Endothelial cell of umbilical vein (primary cell): ENCODE measurements at regions not wholly inside any gene's neighbourhood (a gene's known extent, or its start where the extent isn't known, plus 50 kb on each side); places are given as distances from the start of the nearest gene placed in this dataset.

Source experiments
- BruUV-seq: library from RNA; stranded (reverse); fragments of 400-500 nt; replicated peaks from 2 replicates; lab custom pipeline; 2021; lab: Mats Ljungman, UMichigan
- CTCF ChIA-PET: fragments of 300-600, 350-600 bp; sonication (Branson Sonifier 250); formaldehyde crosslinking; loops from one replicate; lab custom pipeline; 2021; ENCODE audit warnings: antibody characterized with exemption, inconsistent platforms; lab: Charles Lee
- POLR2A ChIA-PET: fragments of 300-600, 350-600 bp; sonication (Branson Sonifier 250); formaldehyde crosslinking; loops from one replicate; lab custom pipeline; 2021; ENCODE audit warnings: antibody characterized with exemption, inconsistent platforms; lab: Charles Lee
- DNase-seq: peaks from one replicate; pipeline ENCODE4 v3.0.0-alpha.2; 2011; ENCODE audit warnings: low read depth, low spot score
- FAIRE-seq: peaks from 2 replicates; lab custom pipeline; 2011; peaks lifted over from hg19 to GRCh38; lab: Jason Lieb, UNC
- H2AFZ ChIP-seq: 2 replicates; pipeline ENCODE4 v1.6.0; 2012; ENCODE audit warnings: low read depth, low read length, control low read depth, inconsistent platforms
- H3K27ac ChIP-seq: 2 replicates; pipeline ENCODE4 v1.5.1; 2011; ENCODE audit warnings: low read depth, mild to moderate bottlenecking, control low read depth, low read length, moderate library complexity; ENCODE audit not compliant: insufficient read depth
- H3K27me3 ChIP-seq, 2 experiments: 2 replicates each; pipeline versions ENCODE4 v1.6.0 to v1.6.1; 2011; ENCODE audit warnings: low read length in 2 of 2, mixed read lengths in 1 of 2; ENCODE audit not compliant: control insufficient read depth in 2 of 2, insufficient read depth in 2 of 2
- H3K36me3 ChIP-seq, 2 experiments: 2 replicates in 1 of 2; 3 replicates in 1 of 2; pipeline ENCODE4 v1.5.1; 2011; ENCODE audit warnings: low read length in 2 of 2, mild to moderate bottlenecking in 1 of 2, moderate library complexity in 1 of 2; ENCODE audit not compliant: control insufficient read depth in 2 of 2, insufficient read depth in 2 of 2; ENCODE audit errors: extremely low read depth in 1 of 2
- H3K4me1 ChIP-seq: 3 replicates; pipeline ENCODE4 v1.5.1; 2011; ENCODE audit warnings: mild to moderate bottlenecking, low read length; ENCODE audit not compliant: control insufficient read depth, insufficient read depth; ENCODE audit errors: extremely low read depth
- H3K4me2 ChIP-seq: 2 replicates; pipeline ENCODE4 v1.6.1; 2011; ENCODE audit warnings: low read length, control low read depth, mixed read lengths; ENCODE audit not compliant: insufficient read depth
- H3K4me3 ChIP-seq, 3 experiments: fragments of 200-600 bp in 1 of 3; sonication (generic), shearing (Covaris generic) in 1 of 3; replicated peaks in 1 of 3; 2 replicates each; pipeline ENCODE4 v1.5.1; 2011 to 2016; ENCODE audit warnings: control low read depth in 3 of 3, low read length in 3 of 3, mild to moderate bottlenecking in 2 of 3, inconsistent platforms in 1 of 3, low read depth in 1 of 3, moderate library complexity in 1 of 3; ENCODE audit not compliant: insufficient read depth in 1 of 3
- H3K79me2 ChIP-seq: 2 replicates; pipeline ENCODE4 v1.6.0; 2012; ENCODE audit warnings: low read length, inconsistent platforms; ENCODE audit not compliant: control insufficient read depth, insufficient read depth
- H3K9ac ChIP-seq: replicated peaks from 2 replicates; pipeline ENCODE3; 2011; ENCODE audit warnings: low read length, control low read depth; ENCODE audit not compliant: insufficient read depth; ENCODE audit errors: extremely low read depth
- H3K9me1 ChIP-seq: replicated peaks from 3 replicates; pipeline ENCODE4 v1.6.0; 2011; ENCODE audit warnings: mild to moderate bottlenecking, low read length; ENCODE audit not compliant: control insufficient read depth, insufficient read depth; ENCODE audit errors: extremely low read depth
- H3K9me3 ChIP-seq: replicated peaks from 2 replicates; pipeline ENCODE4 v1.5.1; 2012; ENCODE audit warnings: low read length, inconsistent platforms; ENCODE audit not compliant: control insufficient read depth, insufficient read depth
- H4K20me1 ChIP-seq: replicated peaks from 2 replicates; pipeline ENCODE3; 2011; ENCODE audit warnings: mild to moderate bottlenecking, low read length; ENCODE audit not compliant: control insufficient read depth, insufficient read depth; ENCODE audit errors: extremely low read depth
- EZH2 ChIP-seq: IDR thresholded peaks from 2 replicates; pipeline ENCODE4 v1.6.1; 2012; ENCODE audit warnings: borderline replicate concordance, low read depth, mild to moderate bottlenecking, moderate library complexity, low read length, inconsistent platforms; ENCODE audit not compliant: severe bottlenecking
- FOS ChIP-seq: IDR thresholded peaks from 2 replicates; pipeline ENCODE4 v1.6.1; 2011; ENCODE audit warnings: mild to moderate bottlenecking, low read length, moderate library complexity, borderline replicate concordance; ENCODE audit not compliant: insufficient read depth
- GATA2 ChIP-seq: IDR thresholded peaks from 2 replicates; pipeline ENCODE4 v1.7.0; 2011; ENCODE audit warnings: low read depth, mild to moderate bottlenecking, moderate library complexity, mixed read lengths, low read length; ENCODE audit not compliant: insufficient read length, insufficient read depth
- JUN ChIP-seq: IDR thresholded peaks from 2 replicates; pipeline ENCODE4 v1.6.1; 2011; ENCODE audit warnings: borderline replicate concordance, low read depth; ENCODE audit not compliant: insufficient read length, insufficient read depth
- MYC ChIP-seq: IDR thresholded peaks from one replicate; pipeline ENCODE4 v1.6.1; 2011; ENCODE audit warnings: mild to moderate bottlenecking, low read depth, low read length
- POLR2A ChIP-seq: IDR thresholded peaks from 2 replicates; pipeline ENCODE4 v1.6.1; 2012; ENCODE audit warnings: low read depth, mild to moderate bottlenecking, control low read depth, low read length
- POLR2AphosphoS5 ChIP-seq: IDR thresholded peaks from 2 replicates; pipeline ENCODE4 v1.6.1; 2012; ENCODE audit warnings: low read depth, mild to moderate bottlenecking, control low read depth, low read length, moderate library complexity; ENCODE audit not compliant: insufficient read depth
- dilution Hi-C: fragments of 300-500 bp; cut with MboI; formaldehyde crosslinking; loops from one replicate; pipeline ENCODE4 v1.15.0; 2019; ENCODE audit warnings: low sequenced_read_pairs; ENCODE audit not compliant: extremely low pct_ligation_motif_present
- intact Hi-C: fragments of 100-400 bp; cut with micrococcal nuclease; formaldehyde crosslinking; loops from one replicate; pipeline ENCODE4 v1.10.0; 2022
- TF ChIP-seq, protein P1 (sequence below), 2 donors: IDR thresholded peaks; 1 replicate in 1 of 2; 2 replicates in 1 of 2; pipeline ENCODE4 v1.5.1; 2011; ENCODE audit warnings: low read length in 2 of 2, mild to moderate bottlenecking in 2 of 2, moderate library complexity in 2 of 2, control low read depth in 1 of 2, inconsistent platforms in 1 of 2, low read depth in 1 of 2; ENCODE audit not compliant: insufficient read depth in 1 of 2; ENCODE audit errors: extremely low read depth in 1 of 2
- TF ChIP-seq, protein P2 (sequence below): IDR thresholded peaks from 2 replicates; pipeline ENCODE4 v1.6.1; 2011; ENCODE audit not compliant: insufficient read depth, insufficient read length

DNA sequence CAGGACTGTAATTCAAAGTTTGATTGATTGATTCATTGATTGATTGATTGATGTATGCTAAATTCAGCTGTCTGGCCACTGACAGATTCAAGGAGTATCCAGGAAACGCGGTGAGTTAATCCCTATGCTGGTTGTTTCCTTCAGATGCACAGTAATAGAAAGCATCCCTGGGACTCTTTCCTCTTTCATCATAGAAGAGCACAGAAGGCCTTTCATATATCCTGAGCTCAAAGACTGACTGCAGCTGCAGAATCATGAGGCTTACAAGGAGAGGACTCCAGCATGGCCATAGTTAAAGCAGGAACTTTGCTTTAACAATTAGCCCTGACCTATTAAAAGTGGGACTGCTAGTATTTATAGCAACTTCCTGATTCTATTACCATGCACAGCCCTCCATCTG, 187.7 kb upstream of the TMTC1 start:
- dilution Hi-C loops (no loop called here), intact Hi-C loops (loop anchor here (2.0 to 5.0 kb wide), 3 partner anchors 75 to 826 kb away; partner anchors contain the start of gene TMTC1)
- Histone ChIP-seq H3K4me2 (no peak overlapping the region), H4K20me1 (no peaks in the 10 kb centered on the region), H3K4me1 (peaks cover 21% of the 10 kb centered on the region), H3K27me3 (no peaks in the 10 kb centered on the region), H3K79me2 (no peaks in the 10 kb centered on the region), H3K9me3 (no peaks in the 10 kb centered on the region), H2AFZ (peak overlapping the region; percentile 34), H3K27ac (peak overlapping the region; percentile 79), H3K9ac (no peak overlapping the region), H3K4me3 (no peak overlapping the region), H3K36me3 (no peaks in the 10 kb centered on the region), H3K9me1 (no peaks in the 10 kb centered on the region)
- BruUV-seq, result no TSS peak
- ChIA-PET POLR2A (no interaction called here), CTCF (interaction anchor here (1.1 to 2.0 kb wide), 2 partner anchors 8 to 50 kb away, joined by 3 to 4 read pairs; no protein-coding TSS in a partner anchor)
- peak; percentile 15 for FAIRE-seq
- TF ChIP-seq MYC (no peak), GATA2 (no peak), JUN (no peak), EZH2 (no peak), POLR2AphosphoS5 (no peak), POLR2A (no peak), FOS (no peak)
- TF ChIP-seq, protein P1, sequence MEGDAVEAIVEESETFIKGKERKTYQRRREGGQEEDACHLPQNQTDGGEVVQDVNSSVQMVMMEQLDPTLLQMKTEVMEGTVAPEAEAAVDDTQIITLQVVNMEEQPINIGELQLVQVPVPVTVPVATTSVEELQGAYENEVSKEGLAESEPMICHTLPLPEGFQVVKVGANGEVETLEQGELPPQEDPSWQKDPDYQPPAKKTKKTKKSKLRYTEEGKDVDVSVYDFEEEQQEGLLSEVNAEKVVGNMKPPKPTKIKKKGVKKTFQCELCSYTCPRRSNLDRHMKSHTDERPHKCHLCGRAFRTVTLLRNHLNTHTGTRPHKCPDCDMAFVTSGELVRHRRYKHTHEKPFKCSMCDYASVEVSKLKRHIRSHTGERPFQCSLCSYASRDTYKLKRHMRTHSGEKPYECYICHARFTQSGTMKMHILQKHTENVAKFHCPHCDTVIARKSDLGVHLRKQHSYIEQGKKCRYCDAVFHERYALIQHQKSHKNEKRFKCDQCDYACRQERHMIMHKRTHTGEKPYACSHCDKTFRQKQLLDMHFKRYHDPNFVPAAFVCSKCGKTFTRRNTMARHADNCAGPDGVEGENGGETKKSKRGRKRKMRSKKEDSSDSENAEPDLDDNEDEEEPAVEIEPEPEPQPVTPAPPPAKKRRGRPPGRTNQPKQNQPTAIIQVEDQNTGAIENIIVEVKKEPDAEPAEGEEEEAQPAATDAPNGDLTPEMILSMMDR (IDR thresholded peaks at IDR 0.05; ENCODE audit: extremely low read depth in 1 of 2, insufficient read depth in 1 of 2, low read depth in 1 of 2, low read length in 2 of 2), result no peak
- TF ChIP-seq, protein P2, sequence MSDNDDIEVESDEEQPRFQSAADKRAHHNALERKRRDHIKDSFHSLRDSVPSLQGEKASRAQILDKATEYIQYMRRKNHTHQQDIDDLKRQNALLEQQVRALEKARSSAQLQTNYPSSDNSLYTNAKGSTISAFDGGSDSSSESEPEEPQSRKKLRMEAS, result no peak
- DNase-seq, result no peak
